ENCODE measurements at regions not wholly inside any gene's neighbourhood (a gene's known extent, or its start where the extent isn't known, plus 50 kb on each side); places are given as distances from the start of the nearest gene placed in this dataset.

- no peak for TF ChIP-seq CTCF (IDR thresholded peaks at IDR 0.05; ENCODE audit: low read depth, low read length, missing control alignments)
- no peak overlapping the region for H3K4me3 ChIP-seq (ENCODE audit: low read depth, low read length)
- in situ Hi-C loops (cut with HindIII; ENCODE audit: low sequenced_read_pairs), result no loop called here
- no peak for DNase-seq (ENCODE audit: low read depth)
Observed at GRCh38 chr2:155703048-155703447, 629.5 kb downstream of the NR4A2 start.

GRCh38 chr2:155701721-155702120 lies 630.8 kb downstream of the NR4A2 start:
- TF ChIP-seq CTCF (IDR thresholded peaks at IDR 0.05; ENCODE audit: low read depth, low read length, missing control alignments), result no peak
- no peak for DNase-seq (ENCODE audit: low read depth)
- no peak overlapping the region for H3K4me3 ChIP-seq (ENCODE audit: low read depth, low read length)
- in situ Hi-C loops (cut with HindIII; ENCODE audit: low sequenced_read_pairs), result no loop called here

GRCh38 chr2:155696571-155696970 lies 636.0 kb downstream of the NR4A2 start:
- no peak for DNase-seq (ENCODE audit: low read depth)
- in situ Hi-C loops (cut with HindIII; ENCODE audit: low sequenced_read_pairs), result no loop called here
- no peak for TF ChIP-seq CTCF (IDR thresholded peaks at IDR 0.05; ENCODE audit: low read depth, low read length, missing control alignments)
- H3K4me3 ChIP-seq (ENCODE audit: low read depth, low read length), result no peak overlapping the region

GRCh38 chr2:155695505-155695904 lies 637.0 kb downstream of the NR4A2 start:
- in situ Hi-C loops (cut with HindIII; ENCODE audit: low sequenced_read_pairs), result no loop called here
- no peak for DNase-seq (ENCODE audit: low read depth)
- H3K4me3 ChIP-seq (ENCODE audit: low read depth, low read length), result no peak overlapping the region
- no peak for TF ChIP-seq CTCF (IDR thresholded peaks at IDR 0.05; ENCODE audit: low read depth, low read length, missing control alignments)

- no peak for TF ChIP-seq CTCF (IDR thresholded peaks at IDR 0.05; ENCODE audit: low read depth, low read length, missing control alignments)
- DNase-seq (ENCODE audit: low read depth), result no peak
- H3K4me3 ChIP-seq (ENCODE audit: low read depth, low read length), result no peak overlapping the region
- in situ Hi-C loops (cut with HindIII; ENCODE audit: low sequenced_read_pairs), result no loop called here
Observed at GRCh38 chr2:155692856-155693255, 639.7 kb downstream of the NR4A2 start.

GRCh38 chr2:155692106-155692505 lies 640.4 kb downstream of the NR4A2 start:
- H3K4me3 ChIP-seq (ENCODE audit: low read depth, low read length), result no peak overlapping the region
- no peak for TF ChIP-seq CTCF (IDR thresholded peaks at IDR 0.05; ENCODE audit: low read depth, low read length, missing control alignments)
- in situ Hi-C loops (cut with HindIII; ENCODE audit: low sequenced_read_pairs), result no loop called here
- DNase-seq (ENCODE audit: low read depth), result no peak

- no peak overlapping the region for H3K4me3 ChIP-seq (ENCODE audit: low read depth, low read length)
- in situ Hi-C loops (cut with HindIII; ENCODE audit: low sequenced_read_pairs), result no loop called here
- no peak for TF ChIP-seq CTCF (IDR thresholded peaks at IDR 0.05; ENCODE audit: low read depth, low read length, missing control alignments)
- DNase-seq (ENCODE audit: low read depth), result no peak
Observed at GRCh38 chr2:155690785-155691184, 641.7 kb downstream of the NR4A2 start.

Data from astrocyte of the cerebellum (primary cell).